C4-2B (cell line): ENCODE measurements at regions not wholly inside any gene's neighbourhood (a gene's known extent, or its start where the extent isn't known, plus 50 kb on each side); places are given as distances from the start of the nearest gene placed in this dataset.

ENCODE experiments used
- CTCF ChIP-seq: fragments of 450-650 bp; conservative IDR thresholded peaks from 2 replicates; pipeline ENCODE4 v1.5.1; 2017; ENCODE audit warnings: mild to moderate bottlenecking
- ZFX ChIP-seq: fragments of 450-650 bp; IDR thresholded peaks from 2 replicates; pipeline ENCODE4 v1.6.1; 2017

GRCh38 chr3:148528024-148528423, 169.7 kb upstream of the AGTR1 start:
- TF ChIP-seq CTCF (no peak), ZFX (no peak)
